H9 (cell line): ENCODE measurements at regions not wholly inside any gene's neighbourhood (a gene's known extent, or its start where the extent isn't known, plus 50 kb on each side); places are given as distances from the start of the nearest gene placed in this dataset.

Experiments
- DNase-seq: peaks from one replicate; pipeline ENCODE4 v3.0.0-alpha.2; 2017
- H2AFZ ChIP-seq: one replicate; pipeline ENCODE4 v1.6.1; 2013; ENCODE audit warnings: mild to moderate bottlenecking, low read length, control low read depth, moderate library complexity
- H2AK5ac ChIP-seq: 2 replicates; pipeline ENCODE4 v1.6.1; 2013; ENCODE audit warnings: low read length, control low read depth, mixed read lengths; ENCODE audit not compliant: insufficient read length
- H2BK120ac ChIP-seq: one replicate; pipeline ENCODE4 v1.6.1; 2013; ENCODE audit warnings: low read depth, mild to moderate bottlenecking, low read length, control low read depth, inconsistent platforms; ENCODE audit not compliant: poor library complexity, severe bottlenecking
- H2BK12ac ChIP-seq: 2 replicates; pipeline ENCODE4 v1.6.1; 2013; ENCODE audit warnings: low read length, control low read depth, mixed read lengths, low read depth; ENCODE audit not compliant: insufficient read length
- H2BK15ac ChIP-seq: 2 replicates; pipeline ENCODE4 v1.6.1; 2013; ENCODE audit warnings: low read depth, low read length, control low read depth
- H2BK20ac ChIP-seq: one replicate; pipeline ENCODE4 v1.6.1; 2013; ENCODE audit warnings: low read depth, mild to moderate bottlenecking, low read length, control low read depth, inconsistent platforms; ENCODE audit not compliant: poor library complexity, severe bottlenecking
- H2BK5ac ChIP-seq: 2 replicates; pipeline ENCODE4 v1.6.1; 2013; ENCODE audit warnings: low read length, control low read depth, mixed read lengths; ENCODE audit not compliant: insufficient read length
- H3K14ac ChIP-seq: 2 replicates; pipeline ENCODE4 v1.6.1; 2013; ENCODE audit warnings: low read length, control low read depth; ENCODE audit not compliant: insufficient read depth
- H3K18ac ChIP-seq: 2 replicates; pipeline ENCODE4 v1.6.1; 2013; ENCODE audit warnings: low read depth, mild to moderate bottlenecking, mixed read lengths, low read length, control low read depth; ENCODE audit not compliant: insufficient read length
- H3K23ac ChIP-seq: 2 replicates; pipeline ENCODE4 v1.6.1; 2013; ENCODE audit warnings: low read length, control low read depth, mixed read lengths, low read depth; ENCODE audit not compliant: insufficient read length
- H3K23me2 ChIP-seq: 2 replicates; pipeline ENCODE4 v1.6.1; 2013; ENCODE audit warnings: low read depth, mild to moderate bottlenecking, mixed read lengths, low read length, control low read depth; ENCODE audit not compliant: insufficient read length, poor library complexity, severe bottlenecking
- H3K27ac ChIP-seq: 2 replicates; pipeline ENCODE4 v1.5.1; 2013; ENCODE audit warnings: low read length, control low read depth, mixed read lengths, low read depth; ENCODE audit not compliant: insufficient read length
- H3K27me3 ChIP-seq: 2 replicates; pipeline ENCODE4 v1.6.1; 2013; ENCODE audit warnings: low read length, control low read depth, inconsistent platforms; ENCODE audit not compliant: insufficient read depth
- H3K4ac ChIP-seq: 2 replicates; pipeline ENCODE4 v1.6.1; 2013; ENCODE audit warnings: low read depth, mild to moderate bottlenecking, control low read depth, inconsistent platforms, low read length, moderate library complexity
- H3K4me1 ChIP-seq: 2 replicates; pipeline ENCODE4 v1.6.1; 2013; ENCODE audit warnings: low read length, control low read depth, inconsistent platforms; ENCODE audit not compliant: insufficient read depth
- H3K4me2 ChIP-seq: 2 replicates; pipeline ENCODE4 v1.6.1; 2013; ENCODE audit warnings: low read length, control low read depth, mixed read lengths; ENCODE audit not compliant: insufficient read length, insufficient read depth
- H3K56ac ChIP-seq: 2 replicates; pipeline ENCODE4 v1.6.1; 2013; ENCODE audit warnings: low read depth, mild to moderate bottlenecking, mixed read lengths, low read length, control low read depth; ENCODE audit not compliant: insufficient read length
- H3K79me1 ChIP-seq: 2 replicates; pipeline ENCODE4 v1.6.1; 2013; ENCODE audit warnings: low read depth, mild to moderate bottlenecking, moderate library complexity, low read length, control low read depth, inconsistent platforms; ENCODE audit not compliant: insufficient read depth, poor library complexity, severe bottlenecking
- H3K79me2 ChIP-seq: 2 replicates; pipeline ENCODE4 v1.6.1; 2013; ENCODE audit warnings: low read length, control low read depth, inconsistent platforms; ENCODE audit not compliant: insufficient read depth
- H3K9ac ChIP-seq: 2 replicates; pipeline ENCODE4 v1.6.1; 2013; ENCODE audit warnings: low read length, control low read depth, mixed read lengths; ENCODE audit not compliant: insufficient read length; ENCODE audit errors: extremely low read depth
- H3K9me3 ChIP-seq: one replicate; pipeline ENCODE4 v1.6.1; 2013; ENCODE audit warnings: low read depth, low read length, inconsistent platforms; ENCODE audit not compliant: control insufficient read depth
- H3T11ph ChIP-seq: one replicate; pipeline ENCODE4 v1.6.1; 2013; ENCODE audit warnings: mild to moderate bottlenecking, low read length, control low read depth, inconsistent platforms
- H4K20me1 ChIP-seq: one replicate; pipeline ENCODE4 v1.6.1; 2013; ENCODE audit not compliant: control insufficient read depth, insufficient read length, insufficient read depth
- H4K5ac ChIP-seq: 2 replicates; pipeline ENCODE4 v1.6.1; 2013; ENCODE audit warnings: low read depth, mild to moderate bottlenecking, mixed read lengths, low read length, control low read depth; ENCODE audit not compliant: insufficient read length
- H4K8ac ChIP-seq: replicated peaks from 2 replicates; pipeline ENCODE4 v1.6.1; 2013; ENCODE audit warnings: low read length, control low read depth, mixed read lengths, low read depth; ENCODE audit not compliant: insufficient read length
- H4K91ac ChIP-seq: 2 replicates; pipeline ENCODE4 v1.6.1; 2013; ENCODE audit warnings: low read depth, mild to moderate bottlenecking, moderate library complexity, mixed read lengths, low read length, control low read depth; ENCODE audit not compliant: insufficient read length
- H3K27ac Mint-ChIP-seq, 3 experiments: 2 replicates in 2 of 3; 3 replicates in 1 of 3; pipeline ENCODE4 v1.8.0; 2020 to 2021; ENCODE audit warnings: mixed read lengths in 3 of 3, mild to moderate bottlenecking in 1 of 3, moderate library complexity in 1 of 3
- H3K27me3 Mint-ChIP-seq: 2 replicates; pipeline ENCODE4 v1.8.0; 2021; ENCODE audit warnings: low read depth, mild to moderate bottlenecking, moderate library complexity, mixed read lengths
- H3K36me3 Mint-ChIP-seq, 3 experiments: 2 replicates in 2 of 3; 3 replicates in 1 of 3; pipeline ENCODE4 v1.8.0; 2020 to 2021; ENCODE audit warnings: low read depth in 3 of 3, mixed read lengths in 3 of 3; ENCODE audit not compliant: insufficient read depth in 1 of 3
- H3K4me1 Mint-ChIP-seq, 2 experiments: 2 replicates each; pipeline ENCODE4 v1.8.0; 2020; ENCODE audit warnings: mixed read lengths in 2 of 2
- H3K4me3 Mint-ChIP-seq, 2 experiments: 2 replicates in 1 of 2; 3 replicates in 1 of 2; pipeline ENCODE4 v1.8.0; 2020 to 2021; ENCODE audit warnings: mild to moderate bottlenecking in 2 of 2, mixed read lengths in 2 of 2, moderate library complexity in 1 of 2
- H3K9me3 Mint-ChIP-seq, 2 experiments: 2 replicates in 1 of 2; 3 replicates in 1 of 2; pipeline ENCODE4 v1.8.0; 2020; ENCODE audit warnings: mild to moderate bottlenecking in 2 of 2, mixed read lengths in 2 of 2, moderate library complexity in 1 of 2
- whole genome bisulfite sequencing: extraction: QIAGEN DNeasy Blood & Tissue Kit; methylation state at CpG from one replicate; pipeline ENCODE4 v1.1.7; 2013; ENCODE audit warnings: missing lambda C conversion rate, low lambda C conversion rate, mixed read lengths; ENCODE audit not compliant: insufficient read length; ENCODE audit errors: extremely low coverage; 5-methylcytosine and 5-hydroxymethylcytosine counted together
- TF ChIP-seq, protein P1 (sequence below): fragments of 200-600 bp; sonication (generic); conservative IDR thresholded peaks from 3 replicates; pipeline ENCODE4 v1.8.0; 2021; ENCODE audit warnings: antibody characterized with exemption, mild to moderate bottlenecking

GRCh38 chr16:26344240-26344776, 652.5 kb downstream of the HS3ST4 start:
- TF ChIP-seq, protein P1, sequence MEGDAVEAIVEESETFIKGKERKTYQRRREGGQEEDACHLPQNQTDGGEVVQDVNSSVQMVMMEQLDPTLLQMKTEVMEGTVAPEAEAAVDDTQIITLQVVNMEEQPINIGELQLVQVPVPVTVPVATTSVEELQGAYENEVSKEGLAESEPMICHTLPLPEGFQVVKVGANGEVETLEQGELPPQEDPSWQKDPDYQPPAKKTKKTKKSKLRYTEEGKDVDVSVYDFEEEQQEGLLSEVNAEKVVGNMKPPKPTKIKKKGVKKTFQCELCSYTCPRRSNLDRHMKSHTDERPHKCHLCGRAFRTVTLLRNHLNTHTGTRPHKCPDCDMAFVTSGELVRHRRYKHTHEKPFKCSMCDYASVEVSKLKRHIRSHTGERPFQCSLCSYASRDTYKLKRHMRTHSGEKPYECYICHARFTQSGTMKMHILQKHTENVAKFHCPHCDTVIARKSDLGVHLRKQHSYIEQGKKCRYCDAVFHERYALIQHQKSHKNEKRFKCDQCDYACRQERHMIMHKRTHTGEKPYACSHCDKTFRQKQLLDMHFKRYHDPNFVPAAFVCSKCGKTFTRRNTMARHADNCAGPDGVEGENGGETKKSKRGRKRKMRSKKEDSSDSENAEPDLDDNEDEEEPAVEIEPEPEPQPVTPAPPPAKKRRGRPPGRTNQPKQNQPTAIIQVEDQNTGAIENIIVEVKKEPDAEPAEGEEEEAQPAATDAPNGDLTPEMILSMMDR: no peak
- Histone ChIP-seq H2BK120ac (no peak overlapping the region), H4K91ac (no peak overlapping the region), H2AK5ac (no peak overlapping the region), H3K79me2 (no peaks in the 10 kb centered on the region), H3K79me1 (no peaks in the 10 kb centered on the region), H3K9ac (no peak overlapping the region), H2AFZ (no peak overlapping the region), H3K18ac (no peak overlapping the region), H2BK20ac (no peak overlapping the region), H3K14ac (no peak overlapping the region), H3K27ac (no peak overlapping the region), H4K8ac (no peak overlapping the region), H3K4ac (no peak overlapping the region), H3K23ac (no peak overlapping the region), H3T11ph (no peak overlapping the region), H4K5ac (no peak overlapping the region), H2BK12ac (no peak overlapping the region), H3K27me3 (no peaks in the 10 kb centered on the region), H3K4me2 (no peak overlapping the region), H2BK5ac (no peak overlapping the region), H4K20me1 (no peaks in the 10 kb centered on the region), H2BK15ac (no peak overlapping the region), H3K23me2 (no peaks in the 10 kb centered on the region), H3K9me3 (no peaks in the 10 kb centered on the region), H3K56ac (no peak overlapping the region), H3K4me1 (no peaks in the 10 kb centered on the region)
- no peaks in the 10 kb centered on the region for H3K36me3 Mint-ChIP-seq
- H3K27ac Mint-ChIP-seq: peak overlapping the region in 1 of 3 experiments; percentile 48; a peak in 1 of 7 replicates
- H3K4me1 Mint-ChIP-seq: peaks cover under 1% of the 10 kb centered on the region in 2 experiments
- H3K4me3 Mint-ChIP-seq: no peak overlapping the region
- no peak for DNase-seq
- no peaks in the 10 kb centered on the region; the same call in none of the 2 replicates for H3K27me3 Mint-ChIP-seq
- no peaks in the 10 kb centered on the region; a peak in 1 of 5 replicates for H3K9me3 Mint-ChIP-seq
- no CpG with 5 or more reads among the region's 4 CpGs for WGBS
